BE2C (cell line): ENCODE measurements at regions not wholly inside any gene's neighbourhood (a gene's known extent, or its start where the extent isn't known, plus 50 kb on each side); places are given as distances from the start of the nearest gene placed in this dataset.

Experiments used
- DNase-seq: peaks from one replicate; pipeline ENCODE4 v3.0.0-alpha.2; 2020
- H3K27me3 ChIP-seq: fragments of 250-450 bp; sonication (Bioruptor Pico); 2 replicates; pipeline ENCODE4 v1.5.1; 2020; ENCODE audit warnings: mild to moderate bottlenecking
- H3K36me3 ChIP-seq: fragments of 250-450 bp; sonication (Bioruptor Pico); 2 replicates; pipeline ENCODE4 v1.5.1; 2020; ENCODE audit warnings: mild to moderate bottlenecking
- H3K4me1 ChIP-seq: fragments of 250-450 bp; sonication (Bioruptor Pico); 2 replicates; pipeline ENCODE4 v1.5.1; 2020
- H3K4me3 ChIP-seq: 2 replicates; pipeline ENCODE4 v1.5.1; 2011; ENCODE audit warnings: low read depth, low read length
- H3K9me3 ChIP-seq: fragments of 250-450 bp; sonication (Bioruptor Pico); 2 replicates; pipeline ENCODE4 v1.5.1; 2020
- TF ChIP-seq, protein P1 (sequence below): IDR thresholded peaks from 2 replicates; pipeline ENCODE4 v1.5.1; 2012; ENCODE audit warnings: mild to moderate bottlenecking, low read depth, low read length

DNA sequence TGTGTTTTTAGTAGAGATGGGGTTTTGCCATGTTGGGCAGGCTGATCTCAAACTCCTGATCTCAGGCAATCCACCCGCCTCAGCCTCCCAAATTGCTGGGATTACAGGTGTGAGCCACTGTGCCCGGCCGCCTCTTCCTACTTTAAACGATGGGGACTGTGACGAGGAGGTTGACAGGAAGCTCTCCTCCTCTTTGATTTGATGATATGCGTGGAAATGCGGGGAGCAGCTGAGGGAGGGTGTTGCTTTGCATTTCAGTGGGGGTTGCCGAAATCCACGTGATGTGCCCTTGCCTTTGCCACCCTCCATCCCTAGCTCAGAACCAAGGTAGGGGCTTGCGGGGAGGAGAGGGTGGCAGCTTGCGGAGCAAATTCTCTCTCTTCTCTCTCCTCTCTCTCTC, 189.6 kb downstream of the AACS start:
- Histone ChIP-seq H3K4me3 (no peak overlapping the region), H3K36me3 (no peaks in the 10 kb centered on the region), H3K9me3 (no peaks in the 10 kb centered on the region), H3K4me1 (no peaks in the 10 kb centered on the region), H3K27me3 (peaks cover 3% of the 10 kb centered on the region; the same call in 1 of the 2 replicates)
- TF ChIP-seq, protein P1, sequence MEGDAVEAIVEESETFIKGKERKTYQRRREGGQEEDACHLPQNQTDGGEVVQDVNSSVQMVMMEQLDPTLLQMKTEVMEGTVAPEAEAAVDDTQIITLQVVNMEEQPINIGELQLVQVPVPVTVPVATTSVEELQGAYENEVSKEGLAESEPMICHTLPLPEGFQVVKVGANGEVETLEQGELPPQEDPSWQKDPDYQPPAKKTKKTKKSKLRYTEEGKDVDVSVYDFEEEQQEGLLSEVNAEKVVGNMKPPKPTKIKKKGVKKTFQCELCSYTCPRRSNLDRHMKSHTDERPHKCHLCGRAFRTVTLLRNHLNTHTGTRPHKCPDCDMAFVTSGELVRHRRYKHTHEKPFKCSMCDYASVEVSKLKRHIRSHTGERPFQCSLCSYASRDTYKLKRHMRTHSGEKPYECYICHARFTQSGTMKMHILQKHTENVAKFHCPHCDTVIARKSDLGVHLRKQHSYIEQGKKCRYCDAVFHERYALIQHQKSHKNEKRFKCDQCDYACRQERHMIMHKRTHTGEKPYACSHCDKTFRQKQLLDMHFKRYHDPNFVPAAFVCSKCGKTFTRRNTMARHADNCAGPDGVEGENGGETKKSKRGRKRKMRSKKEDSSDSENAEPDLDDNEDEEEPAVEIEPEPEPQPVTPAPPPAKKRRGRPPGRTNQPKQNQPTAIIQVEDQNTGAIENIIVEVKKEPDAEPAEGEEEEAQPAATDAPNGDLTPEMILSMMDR, result no peak
- DNase-seq, result no peak

DNA sequence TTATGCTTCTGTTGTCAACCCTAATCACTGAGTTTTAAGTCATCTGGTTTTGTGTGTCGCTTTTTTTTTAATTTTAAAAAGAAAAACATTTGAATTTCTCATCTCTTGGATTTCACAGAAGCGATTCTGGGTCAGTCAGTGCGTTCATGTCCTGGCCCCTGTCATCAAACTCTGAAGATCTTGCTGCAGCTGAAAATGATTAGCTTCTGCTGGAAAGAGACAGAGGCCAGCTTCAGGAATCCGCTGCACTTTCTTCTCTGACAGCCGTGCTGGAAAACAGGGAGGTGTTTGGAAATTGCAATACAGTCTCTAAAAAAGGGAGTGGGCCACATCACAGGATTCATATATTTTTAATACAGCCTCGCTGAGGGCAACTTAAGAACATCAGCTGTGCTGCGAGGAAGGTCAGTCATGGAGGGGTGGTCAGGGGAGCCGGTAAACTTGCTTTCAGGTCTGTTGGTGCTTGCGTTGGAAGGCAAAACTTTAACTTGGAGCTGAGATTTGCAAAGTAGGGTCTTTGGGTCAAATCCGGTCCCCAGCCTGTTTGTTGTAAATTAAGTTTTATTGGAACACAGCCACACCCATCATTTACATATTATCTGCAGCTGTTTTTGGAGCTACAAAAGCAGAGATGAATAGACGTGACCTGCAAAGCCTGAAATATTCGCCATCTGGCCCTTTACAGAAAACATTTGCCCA, 190.8 kb downstream of the AACS start:
- no peaks in the 10 kb centered on the region for H3K9me3 ChIP-seq
- H3K36me3 ChIP-seq, result no peaks in the 10 kb centered on the region
- TF ChIP-seq, protein P1, result no peak
- H3K4me1 ChIP-seq, result no peaks in the 10 kb centered on the region
- H3K27me3 ChIP-seq, result peaks cover 3% of the 10 kb centered on the region; the same call in 1 of the 2 replicates
- no peak for DNase-seq
- H3K4me3 ChIP-seq, result no peak overlapping the region

DNA sequence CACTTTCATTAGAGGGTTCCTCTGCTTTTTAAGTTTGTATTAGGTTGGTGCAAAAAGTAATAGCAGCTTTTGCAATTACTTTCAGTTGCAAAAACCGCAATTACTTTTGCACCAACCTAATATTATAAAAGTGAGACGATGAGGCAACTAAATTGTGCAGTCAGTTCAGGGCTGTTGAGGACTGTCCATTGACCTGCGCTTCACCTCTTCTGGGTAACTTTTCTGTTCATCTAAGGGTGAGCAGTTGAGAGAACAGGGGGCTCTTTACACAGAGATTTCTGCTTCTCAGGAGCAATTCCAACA, 191.3 kb downstream of the AACS start:
- Histone ChIP-seq H3K9me3 (no peaks in the 10 kb centered on the region), H3K27me3 (peaks cover 3% of the 10 kb centered on the region; the same call in 1 of the 2 replicates), H3K36me3 (no peaks in the 10 kb centered on the region), H3K4me3 (no peak overlapping the region), H3K4me1 (no peaks in the 10 kb centered on the region)
- TF ChIP-seq, protein P1, result no peak
- DNase-seq, result no peak

DNA sequence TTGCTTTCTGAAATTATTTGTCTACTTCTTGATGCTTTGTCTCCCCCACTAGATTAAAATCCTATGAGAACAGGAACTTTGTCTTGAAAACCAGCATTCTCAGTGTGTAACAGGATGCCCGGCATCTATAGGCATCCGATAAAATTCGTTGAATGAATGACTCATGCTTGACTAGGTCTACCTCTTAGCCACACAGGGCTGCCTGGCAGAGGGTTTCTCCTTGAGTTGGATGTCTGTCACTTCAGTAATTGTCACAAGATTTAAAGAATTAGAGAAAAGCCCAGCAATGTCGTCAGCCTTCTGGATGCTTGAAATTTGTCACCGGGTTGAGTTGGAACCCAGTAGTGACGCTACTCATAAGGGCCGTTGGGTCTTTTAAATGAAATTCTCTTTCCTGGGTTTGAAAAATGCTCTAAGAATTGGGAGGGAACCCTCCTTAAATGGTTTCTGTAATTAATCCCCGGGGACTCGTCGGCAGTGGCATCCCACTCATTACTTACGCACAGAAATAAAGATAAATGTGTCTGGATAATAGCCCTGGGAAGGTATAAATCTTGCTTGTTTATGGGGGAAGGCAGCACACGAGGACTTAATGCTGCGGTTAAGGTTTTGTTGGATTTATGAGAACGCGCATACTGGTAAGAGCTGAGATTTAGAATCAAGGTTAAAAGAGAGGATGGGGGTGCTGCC, 194.1 kb downstream of the AACS start:
- no peaks in the 10 kb centered on the region for H3K4me1 ChIP-seq
- DNase-seq, result no peak
- TF ChIP-seq, protein P1, result no peak
- no peaks in the 10 kb centered on the region for H3K9me3 ChIP-seq
- no peak overlapping the region for H3K4me3 ChIP-seq
- H3K36me3 ChIP-seq, result no peaks in the 10 kb centered on the region
- no peaks in the 10 kb centered on the region; the same call in 1 of the 2 replicates for H3K27me3 ChIP-seq

DNA sequence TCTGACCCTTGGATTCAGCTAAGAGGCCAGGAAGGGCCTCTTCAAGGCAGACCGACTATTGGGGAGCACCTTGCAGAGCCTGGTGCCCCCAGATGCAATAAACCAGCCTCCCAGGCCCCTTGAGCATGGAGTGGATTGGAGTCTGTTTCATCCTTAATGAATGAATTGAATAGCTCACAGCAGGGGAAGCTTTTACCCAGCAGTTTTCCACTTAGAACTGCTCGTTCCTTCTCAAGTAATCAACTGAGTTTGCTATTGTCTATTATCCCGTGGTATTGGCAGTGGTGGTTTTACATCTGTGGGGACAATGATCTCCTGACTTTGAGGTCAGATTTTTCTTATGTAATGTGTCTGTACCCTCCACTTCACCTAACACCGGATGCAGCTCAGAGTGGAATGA, 197.6 kb downstream of the AACS start:
- no peaks in the 10 kb centered on the region for H3K9me3 ChIP-seq
- no peak overlapping the region for H3K4me3 ChIP-seq
- no peak for DNase-seq
- H3K27me3 ChIP-seq, result no peaks in the 10 kb centered on the region
- H3K4me1 ChIP-seq, result no peaks in the 10 kb centered on the region
- no peaks in the 10 kb centered on the region for H3K36me3 ChIP-seq
- TF ChIP-seq, protein P1, result no peak

DNA sequence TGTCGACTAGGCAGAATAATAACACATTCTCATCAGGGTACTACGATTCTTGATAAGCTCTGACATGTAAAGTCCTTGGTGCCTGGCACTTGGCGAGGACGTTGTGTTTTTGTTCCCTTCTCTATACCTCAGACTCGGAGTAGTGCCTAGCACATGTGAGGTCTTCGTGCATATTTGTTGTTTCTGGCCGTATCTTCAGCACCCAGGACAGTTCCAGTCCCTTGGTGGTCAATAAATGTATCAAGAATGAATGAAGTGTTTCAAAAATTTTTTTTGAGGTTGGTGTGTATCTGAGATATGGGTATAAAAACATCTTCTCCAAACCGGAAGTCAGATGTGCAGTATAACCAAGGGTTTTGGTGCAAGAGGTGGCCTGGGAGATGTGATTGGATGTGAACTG, 198.2 kb downstream of the AACS start:
- Histone ChIP-seq H3K4me1 (no peaks in the 10 kb centered on the region), H3K27me3 (no peaks in the 10 kb centered on the region), H3K4me3 (no peak overlapping the region), H3K36me3 (no peaks in the 10 kb centered on the region), H3K9me3 (no peaks in the 10 kb centered on the region)
- TF ChIP-seq, protein P1, result no peak
- DNase-seq, result no peak
